Right ventricle myocardium inferior (tissue), 1 donor: ENCODE measurements at regions not wholly inside any gene's neighbourhood (a gene's known extent, or its start where the extent isn't known, plus 50 kb on each side); places are given as distances from the start of the nearest gene placed in this dataset.
"Not testable (repeated sequence)": the region's sequence is repeated elsewhere in the genome, so short reads cannot be mapped to it uniquely, and the experiment has no call there.

Source experiments
- ATAC-seq: fragments of 200-7000 bp; cut with Tn5 transposase; one replicate; pipeline ENCODE4 v1.9.1; 2020; ENCODE audit warnings: mild to moderate bottlenecking, moderate library complexity
- DNase-seq: peaks from one replicate; pipeline ENCODE4 v3.0.0; 2021; ENCODE audit errors: missing footprints
- intact Hi-C: fragments of 100-400 bp; cut with DNase I; formaldehyde crosslinking; loops from one replicate; pipeline ENCODE4 v1.11.0; 2022
- donor health status: DM: no; HTN: yes; CAD: no; lungs with severe emphysema.

- DNase-seq: peak; percentile 64
These were observed 112.2 kb upstream of the GPR12 start for GRCh38 chr13:26872525-26873385.

GRCh38 chr13:26867451-26868091 is 107.0 kb upstream of the GPR12 start:
- ATAC-seq: no peak
- intact Hi-C loops: no loop called here
- no peak for DNase-seq

More at GRCh38 chr13:26872525-26873385, 112.2 kb upstream of the GPR12 start:
- intact Hi-C loops: loop anchor here (1.0 kb wide), 1 partner anchor 165 kb away; no protein-coding TSS in a partner anchor
- no peak for ATAC-seq

- intact Hi-C loops: no loop called here
These were observed 104.0 kb upstream of the GPR12 start for GRCh38 chr13:26864576-26864975.

GRCh38 chr13:26861941-26862340 is 101.4 kb upstream of the GPR12 start:
- intact Hi-C loops: no loop called here
- ATAC-seq (no peak), DNase-seq (no peak)

More at GRCh38 chr13:26864576-26864975, 104.0 kb upstream of the GPR12 start:
- ATAC-seq (no peak), DNase-seq (no peak)

GRCh38 chr13:26855921-26856320 is 95.3 kb upstream of the GPR12 start:
- ATAC-seq: no peak
- DNase-seq: no peak
- intact Hi-C loops: no loop called here

- intact Hi-C loops: no loop called here
- DNase-seq (no peak), ATAC-seq (no peak)
These were observed 94.5 kb upstream of the GPR12 start for GRCh38 chr13:26855071-26855470.

GRCh38 chr13:26853323-26853722 is 92.7 kb upstream of the GPR12 start:
- DNase-seq (no peak), ATAC-seq (no peak)
- intact Hi-C loops: no loop called here

- ATAC-seq: no peak
- no peak for DNase-seq
These were observed 86.7 kb upstream of the GPR12 start for GRCh38 chr13:26847281-26847680.

GRCh38 chr13:26845063-26845462 is 84.5 kb upstream of the GPR12 start:
- ATAC-seq, intact Hi-C loops, DNase-seq: not testable (repeated sequence)

More at GRCh38 chr13:26847281-26847680, 86.7 kb upstream of the GPR12 start:
- intact Hi-C loops: no loop called here

GRCh38 chr13:26839682-26840081 is 79.1 kb upstream of the GPR12 start:
- ATAC-seq (no peak), DNase-seq (no peak)
- intact Hi-C loops: no loop called here

- intact Hi-C loops: no loop called here
- DNase-seq (no peak), ATAC-seq (no peak)
These were observed 78.2 kb upstream of the GPR12 start for GRCh38 chr13:26838821-26839220.

- intact Hi-C loops: no loop called here
- DNase-seq (no peak), ATAC-seq (peak; percentile 60)
These were observed 77.4 kb upstream of the GPR12 start for GRCh38 chr13:26837997-26838396.

GRCh38 chr13:26837102-26837501 is 76.5 kb upstream of the GPR12 start:
- ATAC-seq (no peak), DNase-seq (no peak)
- intact Hi-C loops: no loop called here

- no peak for ATAC-seq
- no peak for DNase-seq
- intact Hi-C loops: no loop called here
These were observed 76.0 kb upstream of the GPR12 start for GRCh38 chr13:26836626-26837025.

GRCh38 chr13:26834646-26835045 is 74.1 kb upstream of the GPR12 start:
- intact Hi-C loops: no loop called here
- DNase-seq (no peak), ATAC-seq (no peak)

GRCh38 chr13:26831336-26831908 is 70.8 kb upstream of the GPR12 start:
- intact Hi-C loops: no loop called here
- ATAC-seq (no peak), DNase-seq (no peak)

GRCh38 chr13:26829716-26830115 is 69.1 kb upstream of the GPR12 start:
- ATAC-seq (no peak), DNase-seq (no peak)
- intact Hi-C loops: no loop called here

GRCh38 chr13:26824581-26824980 is 64.0 kb upstream of the GPR12 start:
- intact Hi-C loops: no loop called here
- no peak for DNase-seq
- no peak for ATAC-seq

GRCh38 chr13:26822146-26822545 is 61.6 kb upstream of the GPR12 start:
- ATAC-seq (no peak), DNase-seq (no peak)
- intact Hi-C loops: no loop called here

GRCh38 chr13:26821672-26822071 is 61.1 kb upstream of the GPR12 start:
- intact Hi-C loops: no loop called here
- DNase-seq (no peak), ATAC-seq (no peak)
